ENCODE measurements at regions not wholly inside any gene's neighbourhood (a gene's known extent, or its start where the extent isn't known, plus 50 kb on each side); places are given as distances from the start of the nearest gene placed in this dataset.

- TF ChIP-seq CTCF (IDR thresholded peaks at IDR 0.05; ENCODE audit: insufficient read depth, low read length, poor library complexity, severe bottlenecking) (no peak), EZH2phosphoT487 (conservative IDR thresholded peaks at IDR 0.05; ENCODE audit: low read length) (no peak)
Observed at GRCh38 chr4:111808174-111808573, 337.1 kb upstream of the FAM241A start.
